Superior temporal gyrus (tissue), 1 donor: ENCODE measurements at regions not wholly inside any gene's neighbourhood (a gene's known extent, or its start where the extent isn't known, plus 50 kb on each side); places are given as distances from the start of the nearest gene placed in this dataset.

Source experiments
- DNase-seq: peaks from one replicate; pipeline ENCODE4 v3.0.0-alpha.2; 2016; ENCODE audit errors: extremely low spot score

DNA sequence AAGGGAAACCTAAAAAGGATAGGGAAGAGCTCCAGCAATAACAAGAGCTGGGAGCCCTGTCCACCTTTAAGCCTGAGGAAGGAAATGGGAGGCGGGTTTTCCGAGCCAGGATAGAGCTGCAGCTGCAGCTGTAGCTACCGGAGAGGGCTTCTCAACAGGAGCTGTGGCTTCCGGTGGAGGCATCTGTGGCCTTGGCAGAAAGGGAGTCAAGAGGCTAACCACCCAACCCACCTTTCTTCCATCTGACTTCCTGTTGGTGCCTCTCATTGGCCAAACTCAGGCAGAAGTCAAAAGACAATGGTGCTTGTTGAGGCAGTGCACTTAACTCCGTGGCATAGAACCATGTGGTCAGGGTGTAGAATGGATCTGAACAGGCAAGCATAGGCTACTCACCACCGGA is 313.1 kb upstream of the DAB1 start:
- no peak for DNase-seq

DNA sequence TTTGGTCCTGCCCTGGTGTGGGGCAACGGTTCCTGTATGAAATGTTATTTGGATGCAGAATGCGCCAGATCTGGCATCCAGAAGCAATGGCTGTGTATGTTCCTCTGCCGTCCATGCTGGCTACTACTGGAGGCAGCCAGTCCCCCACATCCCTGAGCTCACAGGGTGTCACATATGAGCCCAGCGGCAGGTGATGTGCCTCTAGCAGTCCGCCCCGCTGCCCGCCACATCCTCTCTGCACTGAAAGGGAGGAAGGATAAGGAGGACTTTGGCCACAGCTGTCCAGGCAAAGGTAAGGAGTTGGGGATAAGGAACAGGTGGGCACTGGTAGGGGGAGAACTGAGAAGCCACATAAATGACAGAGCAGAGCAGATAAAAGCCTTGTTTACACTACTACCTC is 305.3 kb upstream of the DAB1 start:
- DNase-seq: no peak

DNA sequence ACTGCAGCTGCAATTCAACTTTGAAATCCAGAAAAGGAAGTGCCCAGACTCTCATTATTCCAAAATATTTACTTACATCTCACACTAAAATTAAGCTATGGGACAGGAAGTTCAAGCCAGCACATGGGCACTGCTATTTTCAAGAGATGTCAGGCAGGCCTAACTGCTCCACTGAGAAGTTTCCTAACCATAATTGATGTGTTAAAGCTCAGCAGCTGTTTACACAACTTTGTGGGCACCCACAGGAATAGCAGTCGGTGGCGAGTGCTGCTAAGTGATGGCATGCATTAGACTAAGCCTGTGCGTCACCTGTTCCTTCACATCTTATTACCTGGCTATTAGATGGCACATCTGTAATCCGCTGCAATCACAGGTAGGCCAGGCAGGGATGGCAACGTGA is 303.3 kb upstream of the DAB1 start:
- DNase-seq: no peak

GRCh38 chr1:57725318-57725717 is 301.5 kb upstream of the DAB1 start:
- DNase-seq: no peak

GRCh38 chr1:57724535-57724934 is 300.7 kb upstream of the DAB1 start:
- no peak for DNase-seq

DNA sequence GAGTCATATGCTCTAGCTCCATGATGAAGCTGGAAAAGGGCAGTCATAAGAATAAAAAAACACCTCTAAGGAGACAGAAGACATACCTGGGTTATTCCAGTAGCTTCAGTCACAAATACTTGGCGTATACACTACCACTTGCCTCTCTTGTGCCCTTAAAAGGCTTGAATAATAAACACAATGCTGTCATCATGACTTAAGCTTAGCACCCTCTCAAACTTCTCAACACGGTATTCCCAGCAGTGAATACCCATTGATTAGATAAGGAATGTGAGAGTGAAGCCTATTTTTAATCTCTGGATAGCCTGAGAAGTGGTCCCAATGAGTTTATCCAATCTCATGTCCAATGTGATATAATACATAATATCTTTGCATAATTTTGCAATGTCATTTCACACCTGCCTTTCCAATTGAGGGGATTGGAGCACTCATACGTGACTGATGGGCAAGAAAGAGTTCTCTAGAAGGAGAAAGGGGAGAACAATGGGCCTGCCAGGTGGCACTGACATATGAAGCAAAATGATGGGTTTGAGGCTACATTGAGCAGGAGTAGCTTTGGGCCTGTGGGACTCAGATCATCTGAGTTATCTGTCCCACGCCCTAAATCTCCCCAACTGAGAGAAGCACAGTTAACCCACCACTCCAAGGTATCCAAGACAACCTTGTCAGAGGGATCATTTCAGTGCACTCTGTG is 298.6 kb upstream of the DAB1 start:
- DNase-seq: no peak

DNA sequence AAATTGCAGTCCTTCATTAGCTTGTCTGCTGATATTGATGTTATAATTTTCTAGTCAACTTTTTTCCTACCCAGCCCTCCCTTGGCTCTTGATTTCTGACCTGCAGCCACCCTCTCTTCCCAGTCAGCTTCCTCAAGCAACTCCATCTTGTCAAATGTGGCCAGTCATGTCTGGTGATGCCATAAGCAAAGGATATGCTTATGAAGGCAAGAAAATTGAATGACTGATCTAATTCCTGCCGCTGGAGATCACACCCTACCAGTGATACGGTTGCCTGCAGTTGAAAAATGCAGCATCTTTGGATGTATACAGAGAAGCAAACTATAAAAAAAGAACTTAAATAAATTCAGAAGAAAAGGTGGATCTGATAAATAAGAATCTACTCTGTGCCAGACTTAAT is 297.1 kb upstream of the DAB1 start:
- DNase-seq: no peak

DNA sequence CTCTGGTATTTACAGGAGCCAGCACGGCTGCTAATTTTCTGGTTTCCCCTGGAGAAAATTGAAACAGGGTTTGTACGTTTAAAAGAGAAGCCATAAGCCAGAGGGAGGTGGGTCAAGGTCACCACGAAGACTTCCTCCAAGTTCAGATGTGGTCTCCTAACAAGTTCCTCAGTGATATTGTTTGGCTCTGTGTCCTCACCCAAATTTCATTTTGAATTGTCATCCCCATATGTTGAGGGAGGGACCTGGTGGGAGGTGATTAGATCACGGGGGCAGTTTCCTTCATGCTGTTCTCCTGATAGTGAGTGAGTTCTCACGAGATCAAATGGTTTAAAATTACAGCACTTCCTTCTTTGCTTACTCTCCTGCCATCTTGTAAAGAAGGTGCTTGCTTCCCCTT is 295.4 kb upstream of the DAB1 start:
- no peak for DNase-seq

DNA sequence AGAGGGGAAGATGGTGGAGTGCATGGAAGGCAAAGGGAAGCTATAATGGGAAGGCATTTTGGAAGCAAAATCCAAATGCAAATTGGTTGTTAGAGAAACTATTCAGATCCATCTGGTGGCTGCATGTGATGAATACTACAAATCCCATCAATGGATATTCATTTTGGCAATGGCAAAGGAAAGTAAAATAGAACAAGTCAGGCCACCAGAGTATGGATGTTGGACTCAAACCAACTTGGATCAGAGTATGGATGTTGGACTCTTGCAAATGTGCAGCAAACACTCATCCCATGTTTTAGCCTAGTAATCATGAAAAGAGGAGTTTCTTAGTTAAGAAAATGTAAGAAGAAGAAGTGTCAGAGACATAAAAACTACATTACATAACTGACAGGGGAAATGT is 289.6 kb upstream of the DAB1 start:
- no peak for DNase-seq

GRCh38 chr1:57712846-57713245 is 289.0 kb upstream of the DAB1 start:
- DNase-seq: no peak

DNA sequence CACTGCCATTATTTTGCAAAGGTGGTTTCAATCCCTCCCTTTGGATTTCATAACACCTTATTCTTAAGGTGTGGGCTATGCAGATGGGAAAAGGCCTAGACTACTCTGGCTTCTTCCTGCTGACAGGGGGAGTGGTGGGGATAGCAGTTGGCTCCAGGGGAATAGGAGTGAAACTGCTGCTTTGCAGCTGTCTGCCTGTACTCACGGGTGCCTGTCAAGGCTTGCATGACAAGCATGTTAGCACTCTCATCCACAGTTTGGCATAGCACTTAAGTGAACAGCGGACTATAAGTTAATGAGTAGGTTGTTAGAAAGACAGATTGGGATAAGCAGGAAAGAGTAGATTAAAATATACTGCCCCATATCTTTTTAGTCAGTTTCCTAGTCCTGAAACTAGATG is 287.5 kb upstream of the DAB1 start:
- no peak for DNase-seq

- no peak for DNase-seq
Observed at GRCh38 chr1:57707631-57708030, 283.8 kb upstream of the DAB1 start.

DNA sequence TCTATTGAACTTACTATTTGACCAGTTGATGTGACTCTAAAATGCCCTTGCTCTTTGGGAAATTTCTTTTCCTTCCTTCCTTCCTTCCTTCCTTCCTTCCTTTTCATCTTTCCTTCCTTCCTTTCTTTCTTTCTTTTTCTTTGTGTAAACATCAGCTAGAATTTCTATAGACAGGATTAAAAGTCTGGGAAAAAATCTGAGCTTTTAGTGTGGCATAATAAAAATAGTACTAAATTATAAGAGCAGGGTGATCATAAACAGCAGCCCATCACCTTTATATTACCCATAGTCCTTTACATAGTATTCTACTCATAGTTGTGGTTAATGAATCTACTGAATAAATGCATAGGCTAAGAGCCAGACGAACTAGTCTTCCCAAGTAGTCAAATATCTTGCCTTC is 281.0 kb upstream of the DAB1 start:
- no peak for DNase-seq

DNA sequence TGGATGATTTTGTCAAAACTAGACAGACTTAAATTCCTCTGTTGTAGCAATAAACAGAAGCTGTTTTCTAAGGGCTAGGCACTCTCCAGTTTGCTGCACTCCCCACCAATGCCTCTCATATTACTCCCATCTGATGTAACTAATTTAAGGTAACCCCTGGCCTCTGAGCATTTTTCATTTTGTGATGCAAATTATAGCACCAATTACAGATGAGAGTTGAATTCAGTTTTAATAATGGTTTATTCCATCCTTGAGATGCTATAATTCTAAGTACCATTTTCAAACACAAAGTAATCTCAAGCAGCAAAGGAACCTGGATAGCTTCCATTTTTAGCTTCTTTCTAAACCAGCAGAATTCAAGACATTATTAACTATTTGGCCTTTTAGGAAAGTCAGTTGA is 280.4 kb upstream of the DAB1 start:
- no peak for DNase-seq

GRCh38 chr1:57696904-57697303 is 273.0 kb upstream of the DAB1 start:
- no peak for DNase-seq

DNA sequence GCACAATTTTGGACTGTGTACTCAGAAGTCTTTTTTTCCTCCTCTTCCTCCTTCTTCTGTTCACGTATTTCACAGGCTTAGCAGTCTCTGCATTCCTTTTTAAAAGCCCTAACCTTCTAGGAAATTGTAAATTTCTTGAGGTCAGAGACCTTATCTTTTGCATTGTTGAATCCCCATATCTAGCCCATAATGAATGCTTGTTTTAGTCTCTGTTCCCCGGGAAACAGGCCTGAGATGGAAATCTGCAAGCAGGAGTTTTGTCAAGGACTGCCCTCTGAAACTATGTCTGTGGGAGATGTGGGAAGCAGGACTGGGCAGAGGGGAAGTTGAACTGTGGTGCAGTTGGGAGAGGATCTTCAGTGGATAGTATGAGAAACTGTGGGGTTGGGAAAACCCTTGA is 272.2 kb upstream of the DAB1 start:
- no peak for DNase-seq

DNA sequence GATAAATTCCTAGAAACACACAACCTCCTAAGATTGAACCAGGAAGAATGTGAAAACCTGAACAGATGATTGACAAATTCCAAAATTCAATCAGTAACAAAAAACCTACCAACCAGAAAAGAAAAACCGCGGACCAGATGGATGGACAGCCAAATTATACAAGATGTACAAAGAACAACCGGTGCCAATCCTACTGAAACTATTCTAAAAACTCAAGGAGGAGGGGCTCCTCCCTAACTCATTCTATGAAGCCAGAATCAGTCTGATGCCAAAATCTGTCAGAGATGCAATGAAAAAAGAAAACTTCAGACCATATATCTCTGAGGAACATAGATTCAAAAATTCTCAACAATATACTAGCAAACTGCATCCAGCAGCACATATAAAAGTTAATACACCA is 262.4 kb upstream of the DAB1 start:
- DNase-seq: no peak

GRCh38 chr1:57683037-57683942 is 259.4 kb upstream of the DAB1 start:
- no peak for DNase-seq

- DNase-seq: no peak
Observed at GRCh38 chr1:57678138-57678537, 254.3 kb upstream of the DAB1 start.

DNA sequence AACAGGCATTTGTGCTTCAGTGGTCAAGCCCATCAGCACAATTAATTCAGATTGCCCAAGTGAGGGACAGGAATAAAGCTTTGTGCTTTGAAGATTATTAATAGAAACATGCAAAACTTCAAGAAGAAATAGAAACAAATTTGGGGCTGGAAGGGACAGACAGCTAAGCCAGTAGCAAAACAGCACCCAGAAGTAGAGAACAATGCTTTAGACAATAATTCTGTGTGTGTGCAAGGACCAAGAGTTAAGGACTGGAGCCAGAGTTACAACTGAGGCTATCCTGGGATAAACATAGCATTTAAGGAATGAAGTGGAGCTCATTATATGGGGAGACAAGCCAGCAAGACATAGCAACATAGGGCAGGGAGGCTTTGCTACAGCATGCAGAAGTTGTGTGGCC is 251.9 kb upstream of the DAB1 start:
- DNase-seq: no peak

- no peak for DNase-seq
Observed at GRCh38 chr1:57674801-57675200, 250.9 kb upstream of the DAB1 start.

GRCh38 chr1:57672346-57673140 is 248.7 kb upstream of the DAB1 start:
- DNase-seq: no peak

DNA sequence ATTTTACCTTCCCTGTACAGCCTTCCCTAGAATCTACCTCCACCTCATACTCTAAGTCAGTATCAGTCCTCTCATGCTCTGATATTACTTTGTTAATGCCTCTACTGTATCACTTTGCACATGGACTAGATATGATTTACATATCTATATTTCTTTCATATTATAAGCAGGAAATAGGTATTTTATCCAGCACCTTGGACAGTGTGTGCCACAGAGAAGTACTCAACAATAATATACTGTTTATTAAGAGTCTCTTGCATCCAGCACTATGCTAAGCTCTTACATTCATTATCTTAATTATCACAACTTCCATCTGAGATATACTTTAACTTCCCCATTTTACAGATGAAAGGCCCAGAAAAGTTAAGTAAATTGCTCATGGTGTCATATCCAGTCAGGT is 247.9 kb upstream of the DAB1 start:
- no peak for DNase-seq
